Esophagus squamous epithelium (tissue), 4 donors: ENCODE measurements at regions not wholly inside any gene's neighbourhood (a gene's known extent, or its start where the extent isn't known, plus 50 kb on each side); places are given as distances from the start of the nearest gene placed in this dataset.

Source experiments
- POLR2A ChIP-seq, 4 donors: fragments of 450-650 bp; IDR thresholded peaks; one replicate each; pipeline ENCODE4 v1.6.1; 2017; ENCODE audit warnings: antibody characterized with exemption in 4 of 4, mild to moderate bottlenecking in 4 of 4, moderate library complexity in 3 of 4
- TF ChIP-seq, protein P1 (sequence below), 6 experiments: fragments of 450-650 bp in 4 of 6; fragments of 200-600 bp in 2 of 6; sonication (generic) in 2 of 6; IDR thresholded peaks; one replicate each; pipeline ENCODE4 v1.5.1; 2016 to 2019; ENCODE audit warnings: antibody characterized with exemption in 6 of 6, mild to moderate bottlenecking in 4 of 6, moderate library complexity in 4 of 6

DNA sequence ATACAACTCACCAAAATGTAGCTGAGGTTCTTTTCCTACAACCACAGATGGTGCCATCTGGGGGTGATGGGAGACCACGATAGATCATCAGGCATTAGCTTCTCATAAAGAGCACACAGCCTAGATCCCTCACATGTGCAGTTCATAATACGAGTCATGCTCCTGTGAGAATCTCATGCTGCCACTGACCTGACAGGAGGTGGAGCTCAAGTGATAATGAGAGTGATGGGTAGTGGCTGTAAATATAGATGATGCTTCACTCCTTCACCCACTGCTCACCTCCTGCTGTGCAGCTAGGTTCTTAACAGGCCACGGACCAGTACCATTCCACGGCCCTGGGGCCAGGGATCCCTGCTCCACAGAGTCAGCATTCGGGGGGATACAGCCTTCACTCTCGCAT, 943.8 kb downstream of the NLGN4Y start:
- TF ChIP-seq POLR2A (IDR thresholded peaks at IDR 0.05): no peak
- TF ChIP-seq, protein P1, sequence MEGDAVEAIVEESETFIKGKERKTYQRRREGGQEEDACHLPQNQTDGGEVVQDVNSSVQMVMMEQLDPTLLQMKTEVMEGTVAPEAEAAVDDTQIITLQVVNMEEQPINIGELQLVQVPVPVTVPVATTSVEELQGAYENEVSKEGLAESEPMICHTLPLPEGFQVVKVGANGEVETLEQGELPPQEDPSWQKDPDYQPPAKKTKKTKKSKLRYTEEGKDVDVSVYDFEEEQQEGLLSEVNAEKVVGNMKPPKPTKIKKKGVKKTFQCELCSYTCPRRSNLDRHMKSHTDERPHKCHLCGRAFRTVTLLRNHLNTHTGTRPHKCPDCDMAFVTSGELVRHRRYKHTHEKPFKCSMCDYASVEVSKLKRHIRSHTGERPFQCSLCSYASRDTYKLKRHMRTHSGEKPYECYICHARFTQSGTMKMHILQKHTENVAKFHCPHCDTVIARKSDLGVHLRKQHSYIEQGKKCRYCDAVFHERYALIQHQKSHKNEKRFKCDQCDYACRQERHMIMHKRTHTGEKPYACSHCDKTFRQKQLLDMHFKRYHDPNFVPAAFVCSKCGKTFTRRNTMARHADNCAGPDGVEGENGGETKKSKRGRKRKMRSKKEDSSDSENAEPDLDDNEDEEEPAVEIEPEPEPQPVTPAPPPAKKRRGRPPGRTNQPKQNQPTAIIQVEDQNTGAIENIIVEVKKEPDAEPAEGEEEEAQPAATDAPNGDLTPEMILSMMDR (IDR thresholded peaks at IDR 0.05): no peak
